Effector memory CD4-positive, alpha-beta T cell (primary cell): ENCODE measurements at regions not wholly inside any gene's neighbourhood (a gene's known extent, or its start where the extent isn't known, plus 50 kb on each side); places are given as distances from the start of the nearest gene placed in this dataset.
"Not testable (repeated sequence)": the region's sequence is repeated elsewhere in the genome, so short reads cannot be mapped to it uniquely, and the experiment has no call there.

Source experiments
- DNase-seq, 3 donors: peaks; one replicate each; pipeline ENCODE4 v3.0.0-alpha.2; 2020
- H3K27ac ChIP-seq: 2 replicates; pipeline ENCODE4 v1.7.0; 2013; ENCODE audit warnings: mild to moderate bottlenecking, low read length, moderate library complexity; ENCODE audit not compliant: insufficient read depth, poor library complexity, severe bottlenecking
- H3K27me3 ChIP-seq: replicated peaks from 2 replicates; pipeline ENCODE4 v1.7.0; 2013; ENCODE audit warnings: mild to moderate bottlenecking, low read length; ENCODE audit not compliant: insufficient read depth, control insufficient read depth, poor library complexity, severe bottlenecking
- H3K36me3 ChIP-seq: 2 replicates; pipeline ENCODE4 v1.7.0; 2013; ENCODE audit warnings: mild to moderate bottlenecking, low read length, moderate library complexity; ENCODE audit not compliant: control insufficient read depth, insufficient read depth
- H3K4me1 ChIP-seq: 2 replicates; pipeline ENCODE4 v1.7.0; 2013; ENCODE audit warnings: low read length, mild to moderate bottlenecking; ENCODE audit not compliant: control insufficient read depth, insufficient read depth, poor library complexity, severe bottlenecking
- H3K4me3 ChIP-seq: 2 replicates; pipeline ENCODE4 v1.7.0; 2013; ENCODE audit warnings: low read length, low read depth, mild to moderate bottlenecking; ENCODE audit not compliant: insufficient read depth, poor library complexity, severe bottlenecking
- H3K9me3 ChIP-seq: 2 replicates; pipeline ENCODE4 v1.7.0; 2013; ENCODE audit warnings: mild to moderate bottlenecking, low read length, moderate library complexity; ENCODE audit not compliant: control insufficient read depth

- H3K4me3 ChIP-seq: no peak overlapping the region
- H3K27me3 ChIP-seq: no peaks in the 10 kb centered on the region
- H3K27ac ChIP-seq: no peak overlapping the region
- no peaks in the 10 kb centered on the region for H3K9me3 ChIP-seq
- no peak for DNase-seq
- no peaks in the 10 kb centered on the region for H3K36me3 ChIP-seq
- no peaks in the 10 kb centered on the region for H3K4me1 ChIP-seq
Observed at GRCh38 chr7:56229631-56230030, 113.4 kb upstream of the NUPR2 start.

- no peaks in the 10 kb centered on the region for H3K9me3 ChIP-seq
- no peaks in the 10 kb centered on the region for H3K4me1 ChIP-seq
- no peaks in the 10 kb centered on the region for H3K27me3 ChIP-seq
Observed at GRCh38 chr7:56222866-56223265, 106.6 kb upstream of the NUPR2 start.

GRCh38 chr7:56219017-56219416 lies 102.8 kb upstream of the NUPR2 start:
- H3K27me3 ChIP-seq: no peaks in the 10 kb centered on the region
- DNase-seq: no peak
- H3K9me3 ChIP-seq: no peaks in the 10 kb centered on the region
- H3K4me1 ChIP-seq: no peaks in the 10 kb centered on the region
- H3K27ac ChIP-seq: no peak overlapping the region
- H3K36me3 ChIP-seq: no peaks in the 10 kb centered on the region
- no peak overlapping the region for H3K4me3 ChIP-seq

More at GRCh38 chr7:56222866-56223265, 106.6 kb upstream of the NUPR2 start:
- Histone ChIP-seq H3K4me3 (no peak overlapping the region), H3K27ac (no peak overlapping the region), H3K36me3 (no peaks in the 10 kb centered on the region)
- no peak for DNase-seq

GRCh38 chr7:56218510-56218909 lies 102.3 kb upstream of the NUPR2 start:
- H3K4me1 ChIP-seq: no peaks in the 10 kb centered on the region

GRCh38 chr7:56213574-56213973 lies 97.4 kb upstream of the NUPR2 start:
- DNase-seq: no peak
- H3K4me3 ChIP-seq: no peak overlapping the region
- no peaks in the 10 kb centered on the region for H3K27me3 ChIP-seq
- H3K9me3 ChIP-seq: no peaks in the 10 kb centered on the region
- H3K27ac ChIP-seq: no peak overlapping the region
- H3K36me3 ChIP-seq: no peaks in the 10 kb centered on the region
- H3K4me1 ChIP-seq: no peaks in the 10 kb centered on the region

More at GRCh38 chr7:56218510-56218909, 102.3 kb upstream of the NUPR2 start:
- H3K36me3 ChIP-seq: no peaks in the 10 kb centered on the region
- H3K9me3 ChIP-seq: no peaks in the 10 kb centered on the region
- no peaks in the 10 kb centered on the region for H3K27me3 ChIP-seq
- no peak overlapping the region for H3K4me3 ChIP-seq
- no peak for DNase-seq
- H3K27ac ChIP-seq: no peak overlapping the region

- no peak overlapping the region for H3K4me3 ChIP-seq
- no peaks in the 10 kb centered on the region for H3K27me3 ChIP-seq
- no peaks in the 10 kb centered on the region for H3K4me1 ChIP-seq
- H3K9me3 ChIP-seq: no peaks in the 10 kb centered on the region
- H3K36me3 ChIP-seq: no peaks in the 10 kb centered on the region
- DNase-seq: no peak
- H3K27ac ChIP-seq: no peak overlapping the region
Observed at GRCh38 chr7:56206420-56206819, 90.2 kb upstream of the NUPR2 start.

GRCh38 chr7:56199639-56200038 lies 83.4 kb upstream of the NUPR2 start:
- H3K27me3 ChIP-seq: no peaks in the 10 kb centered on the region
- no peaks in the 10 kb centered on the region for H3K9me3 ChIP-seq
- H3K36me3 ChIP-seq: no peaks in the 10 kb centered on the region
- no peak overlapping the region for H3K27ac ChIP-seq
- no peak for DNase-seq
- H3K4me3 ChIP-seq: no peak overlapping the region
- H3K4me1 ChIP-seq: no peaks in the 10 kb centered on the region

- not testable (repeated sequence) for H3K27ac ChIP-seq, H3K36me3 ChIP-seq, H3K9me3 ChIP-seq, DNase-seq, H3K4me3 ChIP-seq, H3K4me1 ChIP-seq, H3K27me3 ChIP-seq
Observed at GRCh38 chr7:56196195-56196594, 80.0 kb upstream of the NUPR2 start.

GRCh38 chr7:56188823-56189346 lies 72.7 kb upstream of the NUPR2 start:
- H3K27ac ChIP-seq: no peak overlapping the region
- no peak overlapping the region for H3K4me3 ChIP-seq
- H3K27me3 ChIP-seq: no peaks in the 10 kb centered on the region
- H3K9me3 ChIP-seq: no peaks in the 10 kb centered on the region
- H3K36me3 ChIP-seq: no peaks in the 10 kb centered on the region
- no peaks in the 10 kb centered on the region for H3K4me1 ChIP-seq
- no peak for DNase-seq

GRCh38 chr7:56188376-56188775 lies 72.2 kb upstream of the NUPR2 start:
- Histone ChIP-seq H3K4me1 (no peaks in the 10 kb centered on the region), H3K9me3 (no peaks in the 10 kb centered on the region), H3K27ac (no peak overlapping the region), H3K27me3 (no peaks in the 10 kb centered on the region), H3K36me3 (no peaks in the 10 kb centered on the region), H3K4me3 (no peak overlapping the region)
- no peak for DNase-seq
